DOHH2 (cell line): ENCODE measurements at regions not wholly inside any gene's neighbourhood (a gene's known extent, or its start where the extent isn't known, plus 50 kb on each side); places are given as distances from the start of the nearest gene placed in this dataset.

Source experiments
- CTCF ChIP-seq: fragments of 200-600 bp; sonication (generic); IDR thresholded peaks from one replicate; pipeline ENCODE4 v1.5.1; 2014; ENCODE audit warnings: antibody characterized with exemption, mild to moderate bottlenecking, low read depth, low read length; ENCODE audit not compliant: poor library complexity, severe bottlenecking
- EZH2phosphoT487 ChIP-seq: fragments of 200-600 bp; sonication (generic); IDR thresholded peaks from 2 replicates; pipeline ENCODE4 v1.6.1; 2017; ENCODE audit warnings: borderline replicate concordance, mild to moderate bottlenecking, antibody characterized with exemption, low read length, moderate library complexity, mixed read lengths

- TF ChIP-seq CTCF (no peak), EZH2phosphoT487 (no peak)
These were observed 174.2 kb upstream of the FAM20A start for GRCh38 chr17:68775318-68775717.
